ENCODE measurements at regions not wholly inside any gene's neighbourhood (a gene's known extent, or its start where the extent isn't known, plus 50 kb on each side); places are given as distances from the start of the nearest gene placed in this dataset.
"Not testable (repeated sequence)": the region's sequence is repeated elsewhere in the genome, so short reads cannot be mapped to it uniquely, and the experiment has no call there.

DNA sequence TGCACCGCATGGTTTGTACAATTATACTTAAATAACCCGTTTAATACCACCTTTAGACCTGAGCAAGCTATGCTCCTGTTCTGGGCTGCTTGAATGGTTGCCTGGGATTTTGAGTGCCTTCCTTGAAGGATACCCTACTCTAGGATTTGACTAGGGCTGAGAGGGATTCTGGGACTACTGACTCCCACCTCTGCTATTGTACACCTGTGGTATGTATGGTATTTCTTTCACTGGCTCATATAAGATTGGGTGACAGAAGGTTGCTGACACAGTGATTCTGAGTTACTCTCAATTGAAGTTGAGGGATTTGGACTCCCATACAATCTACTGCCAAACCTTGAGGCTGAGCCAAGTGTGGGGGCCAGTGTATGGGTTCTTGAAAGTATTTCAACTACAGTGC, 494.4 kb upstream of the SEMA3D start:
- H3K27me3 ChIP-seq = no peaks in the 10 kb centered on the region
- no peaks in the 10 kb centered on the region for H3K9me3 ChIP-seq
- H3K4me1 ChIP-seq = no peaks in the 10 kb centered on the region
- DNase-seq (ENCODE audit: low spot score) = no peak
- H3K27ac ChIP-seq = no peak overlapping the region
- H3K4me3 ChIP-seq = no peak overlapping the region
- H3K36me3 ChIP-seq = no peaks in the 10 kb centered on the region
- TF ChIP-seq, protein P1, sequence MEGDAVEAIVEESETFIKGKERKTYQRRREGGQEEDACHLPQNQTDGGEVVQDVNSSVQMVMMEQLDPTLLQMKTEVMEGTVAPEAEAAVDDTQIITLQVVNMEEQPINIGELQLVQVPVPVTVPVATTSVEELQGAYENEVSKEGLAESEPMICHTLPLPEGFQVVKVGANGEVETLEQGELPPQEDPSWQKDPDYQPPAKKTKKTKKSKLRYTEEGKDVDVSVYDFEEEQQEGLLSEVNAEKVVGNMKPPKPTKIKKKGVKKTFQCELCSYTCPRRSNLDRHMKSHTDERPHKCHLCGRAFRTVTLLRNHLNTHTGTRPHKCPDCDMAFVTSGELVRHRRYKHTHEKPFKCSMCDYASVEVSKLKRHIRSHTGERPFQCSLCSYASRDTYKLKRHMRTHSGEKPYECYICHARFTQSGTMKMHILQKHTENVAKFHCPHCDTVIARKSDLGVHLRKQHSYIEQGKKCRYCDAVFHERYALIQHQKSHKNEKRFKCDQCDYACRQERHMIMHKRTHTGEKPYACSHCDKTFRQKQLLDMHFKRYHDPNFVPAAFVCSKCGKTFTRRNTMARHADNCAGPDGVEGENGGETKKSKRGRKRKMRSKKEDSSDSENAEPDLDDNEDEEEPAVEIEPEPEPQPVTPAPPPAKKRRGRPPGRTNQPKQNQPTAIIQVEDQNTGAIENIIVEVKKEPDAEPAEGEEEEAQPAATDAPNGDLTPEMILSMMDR (IDR thresholded peaks at IDR 0.05) = no peak

- not testable (repeated sequence) for H3K4me3 ChIP-seq; H3K9me3 ChIP-seq; H3K36me3 ChIP-seq; H3K4me1 ChIP-seq; DNase-seq (ENCODE audit: low spot score); H3K27ac ChIP-seq; H3K27me3 ChIP-seq
Measured at GRCh38 chr7:85675093-85675492, 488.2 kb upstream of the SEMA3D start.

GRCh38 chr7:85673876-85674275, 487.0 kb upstream of the SEMA3D start:
- no peak for DNase-seq (ENCODE audit: low spot score)
- H3K27me3 ChIP-seq = no peaks in the 10 kb centered on the region
- no peak overlapping the region for H3K27ac ChIP-seq
- no peaks in the 10 kb centered on the region for H3K4me1 ChIP-seq
- no peaks in the 10 kb centered on the region for H3K9me3 ChIP-seq
- no peaks in the 10 kb centered on the region for H3K36me3 ChIP-seq
- TF ChIP-seq, protein P1 (IDR thresholded peaks at IDR 0.05) = no peak
- no peak overlapping the region for H3K4me3 ChIP-seq

- no peaks in the 10 kb centered on the region for H3K27me3 ChIP-seq
- no peak for DNase-seq (ENCODE audit: low spot score)
- no peaks in the 10 kb centered on the region for H3K36me3 ChIP-seq
- H3K27ac ChIP-seq = no peak overlapping the region
- H3K4me1 ChIP-seq = no peaks in the 10 kb centered on the region
- H3K9me3 ChIP-seq = no peaks in the 10 kb centered on the region
- TF ChIP-seq, protein P1 (IDR thresholded peaks at IDR 0.05) = no peak
- no peak overlapping the region for H3K4me3 ChIP-seq
Measured at GRCh38 chr7:85669225-85669624, 482.4 kb upstream of the SEMA3D start.

DNA sequence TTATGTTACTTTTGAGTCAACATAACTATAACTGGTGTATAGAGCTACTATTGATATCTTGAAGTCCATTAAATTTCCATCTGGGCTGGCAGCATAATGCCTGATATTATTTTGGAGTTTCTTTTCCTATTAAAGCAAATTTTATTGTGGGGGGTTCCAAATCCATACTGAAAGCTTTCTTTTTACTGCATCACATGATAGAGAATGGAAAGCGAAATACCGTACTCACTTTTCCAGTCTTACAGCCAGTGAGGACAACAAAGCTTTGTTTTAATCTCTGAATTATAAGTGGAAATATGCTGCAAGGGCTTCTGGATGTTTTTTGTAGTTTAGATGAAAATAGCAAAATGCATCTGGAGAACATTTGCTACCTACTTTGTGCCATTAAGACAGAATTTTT, 477.5 kb upstream of the SEMA3D start:
- H3K4me3 ChIP-seq = no peak overlapping the region
- DNase-seq (ENCODE audit: low spot score) = no peak
- H3K9me3 ChIP-seq = no peaks in the 10 kb centered on the region
- no peaks in the 10 kb centered on the region for H3K36me3 ChIP-seq
- H3K27me3 ChIP-seq = no peaks in the 10 kb centered on the region
- no peaks in the 10 kb centered on the region for H3K4me1 ChIP-seq
- TF ChIP-seq, protein P1 (IDR thresholded peaks at IDR 0.05) = no peak
- no peak overlapping the region for H3K27ac ChIP-seq

- H3K27ac ChIP-seq = no peak overlapping the region
- TF ChIP-seq, protein P1 (IDR thresholded peaks at IDR 0.05) = no peak
- no peaks in the 10 kb centered on the region for H3K4me1 ChIP-seq
- H3K27me3 ChIP-seq = no peaks in the 10 kb centered on the region
- no peaks in the 10 kb centered on the region for H3K36me3 ChIP-seq
- no peak for DNase-seq (ENCODE audit: low spot score)
- no peaks in the 10 kb centered on the region for H3K9me3 ChIP-seq
- no peak overlapping the region for H3K4me3 ChIP-seq
Measured at GRCh38 chr7:85659364-85659763, 472.5 kb upstream of the SEMA3D start.
